Inflammatory macrophage (primary cell): ENCODE measurements at regions not wholly inside any gene's neighbourhood (a gene's known extent, or its start where the extent isn't known, plus 50 kb on each side); places are given as distances from the start of the nearest gene placed in this dataset.

Source experiments
- DNase-seq, 2 donors: peaks; one replicate each; pipeline ENCODE4 v3.0.0-alpha.2; 2020 to 2022

GRCh38 chr17:71677439-71677838 is 443.4 kb upstream of the SOX9 start:
- no peak for DNase-seq

- no peak for DNase-seq
These were observed 441.0 kb upstream of the SOX9 start for GRCh38 chr17:71679832-71680231.

- no peak for DNase-seq
These were observed 439.2 kb upstream of the SOX9 start for GRCh38 chr17:71681427-71682173.

GRCh38 chr17:71682174-71682494 is 438.7 kb upstream of the SOX9 start:
- no peak for DNase-seq

GRCh38 chr17:71689782-71690181 is 431.0 kb upstream of the SOX9 start:
- DNase-seq, result no peak

- no peak for DNase-seq
These were observed 420.9 kb upstream of the SOX9 start for GRCh38 chr17:71699907-71700306.

- no peak for DNase-seq
These were observed 417.1 kb upstream of the SOX9 start for GRCh38 chr17:71703701-71704100.

- DNase-seq, result no peak
These were observed 411.4 kb upstream of the SOX9 start for GRCh38 chr17:71709271-71709890.

- DNase-seq, result no peak
These were observed 410.9 kb upstream of the SOX9 start for GRCh38 chr17:71709946-71710345.

GRCh38 chr17:71710816-71711215 is 410.0 kb upstream of the SOX9 start:
- no peak for DNase-seq

GRCh38 chr17:71713846-71714245 is 407.0 kb upstream of the SOX9 start:
- DNase-seq, result no peak

GRCh38 chr17:71724339-71724738 is 396.5 kb upstream of the SOX9 start:
- no peak for DNase-seq

GRCh38 chr17:71725811-71726210 is 395.0 kb upstream of the SOX9 start:
- DNase-seq, result no peak

GRCh38 chr17:71726341-71726740 is 394.5 kb upstream of the SOX9 start:
- DNase-seq, result no peak

- DNase-seq, result no peak
These were observed 393.5 kb upstream of the SOX9 start for GRCh38 chr17:71727292-71727691.

- no peak for DNase-seq
These were observed 393.1 kb upstream of the SOX9 start for GRCh38 chr17:71727723-71728122.

GRCh38 chr17:71730871-71731270 is 389.9 kb upstream of the SOX9 start:
- no peak for DNase-seq

- no peak for DNase-seq
These were observed 384.9 kb upstream of the SOX9 start for GRCh38 chr17:71735893-71736292.

- DNase-seq, result no peak
These were observed 380.0 kb upstream of the SOX9 start for GRCh38 chr17:71740866-71741265.

- DNase-seq, result no peak
These were observed 379.0 kb upstream of the SOX9 start for GRCh38 chr17:71741836-71742235.

GRCh38 chr17:71748872-71749271 is 371.9 kb upstream of the SOX9 start:
- DNase-seq, result no peak

GRCh38 chr17:71753070-71753469 is 367.8 kb upstream of the SOX9 start:
- no peak for DNase-seq

GRCh38 chr17:71757156-71757555 is 363.7 kb upstream of the SOX9 start:
- DNase-seq, result no peak

GRCh38 chr17:71757956-71758355 is 362.9 kb upstream of the SOX9 start:
- DNase-seq, result no peak
